Fibroblast of skin of abdomen (primary cell): ENCODE measurements at regions not wholly inside any gene's neighbourhood (a gene's known extent, or its start where the extent isn't known, plus 50 kb on each side); places are given as distances from the start of the nearest gene placed in this dataset.
"Not testable (repeated sequence)": the region's sequence is repeated elsewhere in the genome, so short reads cannot be mapped to it uniquely, and the experiment has no call there.

ENCODE experiments used
- DNase-seq: peaks from one replicate; pipeline ENCODE4 v3.0.0-alpha.2; 2013

GRCh38 chr12:62158461-62159360, 101.5 kb upstream of the USP15 start:
- DNase-seq: no peak

GRCh38 chr12:62162214-62162613, 98.0 kb upstream of the USP15 start:
- no peak for DNase-seq

GRCh38 chr12:62163368-62163767, 96.8 kb upstream of the USP15 start:
- DNase-seq: no peak

- no peak for DNase-seq
These were observed 96.2 kb upstream of the USP15 start for GRCh38 chr12:62164036-62164435.

- peak; percentile 59 for DNase-seq
These were observed 93.7 kb upstream of the USP15 start for GRCh38 chr12:62166525-62166924.

GRCh38 chr12:62168411-62168810, 91.8 kb upstream of the USP15 start:
- no peak for DNase-seq

- no peak for DNase-seq
These were observed 90.0 kb upstream of the USP15 start for GRCh38 chr12:62170241-62170640.

- DNase-seq: no peak
These were observed 69.3 kb upstream of the USP15 start for GRCh38 chr12:62190689-62191490.

GRCh38 chr12:62191491-62192179, 68.6 kb upstream of the USP15 start:
- peak; percentile 22 for DNase-seq

- peak; percentile 82 for DNase-seq
These were observed 67.9 kb upstream of the USP15 start for GRCh38 chr12:62192180-62192902.

- DNase-seq: no peak
These were observed 67.3 kb upstream of the USP15 start for GRCh38 chr12:62192903-62193250.

GRCh38 chr12:62194031-62194430, 66.2 kb upstream of the USP15 start:
- DNase-seq: no peak

- DNase-seq: peak; percentile 16
These were observed 65.6 kb upstream of the USP15 start for GRCh38 chr12:62194616-62195015.

GRCh38 chr12:62196146-62196545, 64.1 kb upstream of the USP15 start:
- DNase-seq: no peak

GRCh38 chr12:62202861-62203260, 57.3 kb upstream of the USP15 start:
- DNase-seq: not testable (repeated sequence)

- no peak for DNase-seq
These were observed 54.9 kb upstream of the USP15 start for GRCh38 chr12:62205346-62205745.

- no peak for DNase-seq
These were observed 53.0 kb upstream of the USP15 start for GRCh38 chr12:62207248-62207647.
